Endothelial cell (in vitro differentiated cells): ENCODE measurements at regions not wholly inside any gene's neighbourhood (a gene's known extent, or its start where the extent isn't known, plus 50 kb on each side); places are given as distances from the start of the nearest gene placed in this dataset.

Experiments used
- DNase-seq: peaks from one replicate; pipeline ENCODE4 v3.0.0; 2021; ENCODE audit warnings: low spot score
- H3K27ac Mint-ChIP-seq: one replicate; pipeline ENCODE4 v1.8.0; 2021; ENCODE audit warnings: mixed read lengths, inconsistent platforms; ENCODE audit not compliant: unreplicated experiment
- H3K27me3 Mint-ChIP-seq: one replicate; pipeline ENCODE4 v1.8.0; 2021; ENCODE audit warnings: mild to moderate bottlenecking, moderate library complexity, mixed read lengths, inconsistent platforms; ENCODE audit not compliant: unreplicated experiment
- H3K36me3 Mint-ChIP-seq: one replicate; pipeline ENCODE4 v1.8.0; 2021; ENCODE audit warnings: mild to moderate bottlenecking, low read depth, mixed read lengths, inconsistent platforms; ENCODE audit not compliant: unreplicated experiment
- H3K4me1 Mint-ChIP-seq: one replicate; pipeline ENCODE4 v1.8.0; 2021; ENCODE audit warnings: mild to moderate bottlenecking, mixed read lengths, inconsistent platforms; ENCODE audit not compliant: unreplicated experiment
- H3K4me3 Mint-ChIP-seq: one replicate; pipeline ENCODE4 v1.8.0; 2021; ENCODE audit warnings: mild to moderate bottlenecking, mixed read lengths, inconsistent platforms; ENCODE audit not compliant: unreplicated experiment
- H3K9me3 Mint-ChIP-seq: one replicate; pipeline ENCODE4 v1.8.0; 2021; ENCODE audit warnings: mixed read lengths, inconsistent platforms; ENCODE audit not compliant: unreplicated experiment
- TF ChIP-seq, protein P1 (sequence below): fragments of 200-600 bp; sonication (generic); IDR thresholded peaks from one replicate; pipeline ENCODE4 v1.5.0; 2021; ENCODE audit warnings: antibody characterized with exemption; ENCODE audit not compliant: unreplicated experiment

DNA sequence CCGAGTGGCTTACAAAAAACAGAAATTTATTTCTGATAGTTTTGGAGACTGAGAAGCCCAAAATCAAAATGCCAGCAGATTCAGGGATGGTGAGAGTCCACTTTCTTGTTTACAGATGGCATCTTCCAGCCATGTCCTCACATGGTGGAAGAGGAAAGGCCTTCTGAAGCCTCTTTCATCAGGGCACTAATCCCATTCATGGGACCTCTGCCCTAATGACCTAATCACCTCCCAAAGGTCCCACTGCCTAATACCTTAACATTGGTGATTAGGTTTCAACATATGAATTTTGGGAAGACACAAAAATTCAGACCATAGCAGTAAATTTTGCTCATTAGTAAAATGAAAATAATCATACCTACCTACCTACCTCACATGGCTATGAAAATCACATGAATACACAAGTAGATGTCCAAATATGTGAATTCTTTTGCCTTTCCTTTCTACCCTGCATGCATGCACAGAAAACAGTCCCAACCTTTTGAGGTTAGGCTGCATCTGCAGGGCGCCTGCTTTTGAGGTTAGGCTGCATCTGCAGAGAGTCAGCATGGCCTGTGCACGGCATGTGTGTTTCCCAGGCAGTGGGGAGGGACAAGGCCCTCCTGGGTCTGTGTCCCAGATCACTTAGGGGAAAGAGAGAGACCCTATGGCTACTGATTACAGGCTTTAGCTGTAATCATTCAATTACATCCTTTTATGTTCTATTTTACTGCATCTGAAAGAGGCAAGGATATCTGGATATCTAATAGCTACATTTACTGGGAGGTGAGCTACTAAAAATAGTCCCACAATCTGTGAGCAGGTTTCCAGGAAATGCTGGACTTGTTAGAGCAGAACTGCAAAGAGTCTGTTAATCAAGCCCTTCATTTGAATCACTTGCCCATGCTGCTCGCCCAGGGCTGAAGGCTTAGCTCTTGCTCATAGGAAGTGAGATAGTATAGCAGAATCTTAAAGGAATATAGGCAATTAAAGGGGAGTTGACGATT is 497.7 kb upstream of the MARCKS start:
- Mint-ChIP-seq H3K4me3 (no peak overlapping the region), H3K27me3 (no peaks in the 10 kb centered on the region), H3K27ac (no peak overlapping the region), H3K4me1 (peaks cover 18% of the 10 kb centered on the region), H3K9me3 (no peaks in the 10 kb centered on the region), H3K36me3 (no peaks in the 10 kb centered on the region)
- TF ChIP-seq, protein P1, sequence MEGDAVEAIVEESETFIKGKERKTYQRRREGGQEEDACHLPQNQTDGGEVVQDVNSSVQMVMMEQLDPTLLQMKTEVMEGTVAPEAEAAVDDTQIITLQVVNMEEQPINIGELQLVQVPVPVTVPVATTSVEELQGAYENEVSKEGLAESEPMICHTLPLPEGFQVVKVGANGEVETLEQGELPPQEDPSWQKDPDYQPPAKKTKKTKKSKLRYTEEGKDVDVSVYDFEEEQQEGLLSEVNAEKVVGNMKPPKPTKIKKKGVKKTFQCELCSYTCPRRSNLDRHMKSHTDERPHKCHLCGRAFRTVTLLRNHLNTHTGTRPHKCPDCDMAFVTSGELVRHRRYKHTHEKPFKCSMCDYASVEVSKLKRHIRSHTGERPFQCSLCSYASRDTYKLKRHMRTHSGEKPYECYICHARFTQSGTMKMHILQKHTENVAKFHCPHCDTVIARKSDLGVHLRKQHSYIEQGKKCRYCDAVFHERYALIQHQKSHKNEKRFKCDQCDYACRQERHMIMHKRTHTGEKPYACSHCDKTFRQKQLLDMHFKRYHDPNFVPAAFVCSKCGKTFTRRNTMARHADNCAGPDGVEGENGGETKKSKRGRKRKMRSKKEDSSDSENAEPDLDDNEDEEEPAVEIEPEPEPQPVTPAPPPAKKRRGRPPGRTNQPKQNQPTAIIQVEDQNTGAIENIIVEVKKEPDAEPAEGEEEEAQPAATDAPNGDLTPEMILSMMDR, result no peak
- DNase-seq, result no peak

DNA sequence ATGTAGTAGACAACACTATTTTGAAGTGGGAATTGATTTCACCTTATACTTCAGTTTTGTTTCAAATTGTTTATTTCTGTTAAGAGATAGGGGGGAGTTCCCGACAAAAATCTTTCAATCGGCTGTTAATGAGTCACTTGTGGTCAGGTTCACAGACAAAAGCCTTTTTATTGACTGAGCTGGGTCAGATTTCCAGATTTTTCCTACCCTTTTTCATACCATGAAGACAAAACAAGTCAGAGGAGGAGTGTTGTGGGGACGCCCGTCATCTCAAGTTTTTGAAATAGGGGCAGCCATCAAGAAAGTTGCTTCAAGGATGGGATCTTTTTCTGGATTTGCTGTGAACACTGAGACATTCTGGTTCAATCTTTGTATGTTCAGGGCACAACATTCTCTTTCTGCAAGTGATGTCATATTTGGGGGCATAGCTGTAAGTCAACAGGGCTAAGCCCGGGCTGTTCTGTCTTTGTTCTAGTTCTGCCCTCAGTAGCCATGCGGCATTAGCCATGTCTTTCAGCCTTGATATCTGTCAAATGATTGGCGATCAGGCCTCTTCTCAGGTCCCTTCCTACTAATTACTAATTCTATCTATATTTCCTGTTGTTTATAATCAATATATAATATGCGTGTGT is 496.0 kb upstream of the MARCKS start:
- no peak for DNase-seq
- H3K4me1 Mint-ChIP-seq, result peaks cover 18% of the 10 kb centered on the region
- no peak overlapping the region for H3K27ac Mint-ChIP-seq
- no peaks in the 10 kb centered on the region for H3K27me3 Mint-ChIP-seq
- no peaks in the 10 kb centered on the region for H3K9me3 Mint-ChIP-seq
- H3K36me3 Mint-ChIP-seq, result no peaks in the 10 kb centered on the region
- no peak overlapping the region for H3K4me3 Mint-ChIP-seq
- TF ChIP-seq, protein P1, result no peak

GRCh38 chr6:113362301-113363047 is 494.7 kb upstream of the MARCKS start:
- Mint-ChIP-seq H3K4me3 (no peak overlapping the region), H3K4me1 (peaks cover 18% of the 10 kb centered on the region), H3K27me3 (no peaks in the 10 kb centered on the region), H3K9me3 (no peaks in the 10 kb centered on the region), H3K36me3 (no peaks in the 10 kb centered on the region), H3K27ac (no peak overlapping the region)
- TF ChIP-seq, protein P1, result no peak
- no peak for DNase-seq

GRCh38 chr6:113363048-113363798 is 493.9 kb upstream of the MARCKS start:
- DNase-seq, result no peak
- H3K9me3 Mint-ChIP-seq, result no peaks in the 10 kb centered on the region
- no peak overlapping the region for H3K27ac Mint-ChIP-seq
- H3K4me1 Mint-ChIP-seq, result peaks cover 18% of the 10 kb centered on the region
- no peak overlapping the region for H3K4me3 Mint-ChIP-seq
- H3K27me3 Mint-ChIP-seq, result no peaks in the 10 kb centered on the region
- TF ChIP-seq, protein P1, result no peak
- H3K36me3 Mint-ChIP-seq, result no peaks in the 10 kb centered on the region
